OCI-LY3 (cell line): ENCODE measurements at regions not wholly inside any gene's neighbourhood (a gene's known extent, or its start where the extent isn't known, plus 50 kb on each side); places are given as distances from the start of the nearest gene placed in this dataset.

Experiments
- H2AFZ ChIP-seq: fragments of 200-600, 300-600 bp; shearing (Covaris generic); 2 replicates; pipeline ENCODE4 v1.6.0; 2014; ENCODE audit warnings: antibody characterized with exemption, low read depth, low read length
- H3K27ac ChIP-seq: fragments of 200-600, 300-600 bp; sonication (generic); 2 replicates; pipeline ENCODE4 v1.5.1; 2014; ENCODE audit warnings: mild to moderate bottlenecking, low read length, moderate library complexity, mixed read lengths
- H3K27me3 ChIP-seq: fragments of 200-600, 300-600 bp; sonication (generic); 2 replicates; pipeline ENCODE4 v1.6.1; 2014; ENCODE audit warnings: low read depth, low read length, mixed read lengths
- H3K36me3 ChIP-seq: fragments of 200-600, 300-600 bp; sonication (generic); replicated peaks from 2 replicates; pipeline ENCODE3; 2014; ENCODE audit warnings: low read depth, low read length, mixed read lengths
- H3K4me1 ChIP-seq: fragments of 300-600, 200-600 bp; sonication (generic); 2 replicates; pipeline ENCODE4 v1.6.1; 2014; ENCODE audit warnings: low read length, mixed read lengths
- H3K4me2 ChIP-seq: fragments of 200-600, 300-600 bp; sonication (generic); 2 replicates; pipeline ENCODE4 v1.6.1; 2014; ENCODE audit warnings: low read length, mixed read lengths
- H3K4me3 ChIP-seq: fragments of 300-600, 200-600 bp; sonication (generic); 2 replicates; pipeline ENCODE4 v1.5.1; 2014; ENCODE audit warnings: antibody characterized with exemption, mild to moderate bottlenecking, low read length, moderate library complexity
- H3K79me2 ChIP-seq: fragments of 300-600, 200-600 bp; shearing (Covaris generic); 2 replicates; pipeline ENCODE4 v1.6.1; 2014; ENCODE audit warnings: mild to moderate bottlenecking, low read length, mixed read lengths
- H3K9ac ChIP-seq: fragments of 300-600, 200-600 bp; shearing (Covaris generic); 2 replicates; pipeline ENCODE4 v1.6.0; 2014; ENCODE audit warnings: mild to moderate bottlenecking, low read length, moderate library complexity
- H3K9me3 ChIP-seq: fragments of 200-600, 300-600 bp; shearing (Covaris generic); 2 replicates; pipeline ENCODE4 v1.6.1; 2014; ENCODE audit warnings: low read length, mixed read lengths; ENCODE audit not compliant: insufficient read depth
- H4K20me1 ChIP-seq: fragments of 200-600, 300-600 bp; sonication (generic); 2 replicates; pipeline ENCODE4 v1.6.1; 2016; ENCODE audit warnings: low read length, mixed read lengths; ENCODE audit not compliant: insufficient read depth
- EZH2phosphoT487 ChIP-seq: fragments of 200-600 bp; shearing (Covaris generic); IDR thresholded peaks from 2 replicates; pipeline ENCODE4 v1.6.1; 2018; ENCODE audit warnings: antibody characterized with exemption, mixed run types, low read depth
- TF ChIP-seq, protein P1 (sequence below): fragments of 200-600, 300-600 bp; sonication (generic); IDR thresholded peaks from 2 replicates; pipeline ENCODE4 v1.5.1; 2014; ENCODE audit warnings: antibody characterized with exemption, low read length, low read depth

DNA sequence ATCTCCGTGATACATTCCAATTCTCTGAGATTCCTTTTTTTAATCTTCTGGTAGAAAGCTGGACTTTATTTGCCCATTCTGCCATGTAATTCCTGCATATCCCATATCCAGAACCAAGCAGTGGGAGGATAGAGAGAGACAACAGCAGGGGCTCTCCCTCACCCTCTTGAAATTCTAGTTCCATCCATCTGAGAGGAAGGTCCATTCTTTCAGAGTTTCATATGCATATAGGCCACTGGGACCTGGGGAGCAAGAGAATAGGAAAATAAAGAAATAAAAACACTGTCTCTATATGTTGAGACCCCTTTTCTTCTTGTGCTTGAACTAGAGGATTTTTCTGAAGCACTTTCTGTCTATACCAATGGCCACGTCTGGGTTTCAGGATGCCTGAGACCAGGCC is 147.9 kb upstream of the STMND1 start:
- Histone ChIP-seq H3K4me3 (no peak overlapping the region), H2AFZ (no peak overlapping the region), H3K79me2 (no peaks in the 10 kb centered on the region), H3K36me3 (no peaks in the 10 kb centered on the region), H3K4me1 (no peaks in the 10 kb centered on the region), H4K20me1 (no peaks in the 10 kb centered on the region), H3K4me2 (no peak overlapping the region), H3K27me3 (peaks cover 5% of the 10 kb centered on the region; the same call in 1 of the 2 replicates), H3K9me3 (no peaks in the 10 kb centered on the region), H3K9ac (no peak overlapping the region), H3K27ac (no peak overlapping the region)
- TF ChIP-seq, protein P1, sequence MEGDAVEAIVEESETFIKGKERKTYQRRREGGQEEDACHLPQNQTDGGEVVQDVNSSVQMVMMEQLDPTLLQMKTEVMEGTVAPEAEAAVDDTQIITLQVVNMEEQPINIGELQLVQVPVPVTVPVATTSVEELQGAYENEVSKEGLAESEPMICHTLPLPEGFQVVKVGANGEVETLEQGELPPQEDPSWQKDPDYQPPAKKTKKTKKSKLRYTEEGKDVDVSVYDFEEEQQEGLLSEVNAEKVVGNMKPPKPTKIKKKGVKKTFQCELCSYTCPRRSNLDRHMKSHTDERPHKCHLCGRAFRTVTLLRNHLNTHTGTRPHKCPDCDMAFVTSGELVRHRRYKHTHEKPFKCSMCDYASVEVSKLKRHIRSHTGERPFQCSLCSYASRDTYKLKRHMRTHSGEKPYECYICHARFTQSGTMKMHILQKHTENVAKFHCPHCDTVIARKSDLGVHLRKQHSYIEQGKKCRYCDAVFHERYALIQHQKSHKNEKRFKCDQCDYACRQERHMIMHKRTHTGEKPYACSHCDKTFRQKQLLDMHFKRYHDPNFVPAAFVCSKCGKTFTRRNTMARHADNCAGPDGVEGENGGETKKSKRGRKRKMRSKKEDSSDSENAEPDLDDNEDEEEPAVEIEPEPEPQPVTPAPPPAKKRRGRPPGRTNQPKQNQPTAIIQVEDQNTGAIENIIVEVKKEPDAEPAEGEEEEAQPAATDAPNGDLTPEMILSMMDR: no peak
- no peak for TF ChIP-seq EZH2phosphoT487

DNA sequence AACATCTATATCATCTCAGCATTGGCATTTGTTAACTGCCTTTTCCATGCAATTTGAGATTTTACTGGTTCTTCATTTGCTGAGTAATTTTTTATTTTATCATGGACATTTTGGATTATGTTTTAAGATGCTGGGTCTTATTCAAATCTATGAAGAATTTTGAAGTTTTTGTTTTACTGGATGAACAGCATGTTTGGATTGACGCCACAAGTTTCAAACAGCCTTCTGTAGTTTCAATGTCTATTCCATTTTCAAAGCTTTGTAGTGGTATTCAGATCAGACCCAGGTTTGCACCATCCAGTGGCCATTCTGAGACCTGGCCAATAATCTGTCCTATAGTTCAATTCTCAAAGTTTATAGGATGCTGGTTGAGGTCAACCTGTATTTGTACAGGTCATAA is 148.4 kb upstream of the STMND1 start:
- Histone ChIP-seq H3K9ac (no peak overlapping the region), H3K36me3 (no peaks in the 10 kb centered on the region), H3K4me2 (no peak overlapping the region), H4K20me1 (no peaks in the 10 kb centered on the region), H3K79me2 (no peaks in the 10 kb centered on the region), H3K9me3 (no peaks in the 10 kb centered on the region), H3K27me3 (peaks cover 5% of the 10 kb centered on the region; the same call in 1 of the 2 replicates), H3K4me1 (no peaks in the 10 kb centered on the region), H3K27ac (no peak overlapping the region), H2AFZ (no peak overlapping the region), H3K4me3 (no peak overlapping the region)
- TF ChIP-seq, protein P1: no peak
- no peak for TF ChIP-seq EZH2phosphoT487

DNA sequence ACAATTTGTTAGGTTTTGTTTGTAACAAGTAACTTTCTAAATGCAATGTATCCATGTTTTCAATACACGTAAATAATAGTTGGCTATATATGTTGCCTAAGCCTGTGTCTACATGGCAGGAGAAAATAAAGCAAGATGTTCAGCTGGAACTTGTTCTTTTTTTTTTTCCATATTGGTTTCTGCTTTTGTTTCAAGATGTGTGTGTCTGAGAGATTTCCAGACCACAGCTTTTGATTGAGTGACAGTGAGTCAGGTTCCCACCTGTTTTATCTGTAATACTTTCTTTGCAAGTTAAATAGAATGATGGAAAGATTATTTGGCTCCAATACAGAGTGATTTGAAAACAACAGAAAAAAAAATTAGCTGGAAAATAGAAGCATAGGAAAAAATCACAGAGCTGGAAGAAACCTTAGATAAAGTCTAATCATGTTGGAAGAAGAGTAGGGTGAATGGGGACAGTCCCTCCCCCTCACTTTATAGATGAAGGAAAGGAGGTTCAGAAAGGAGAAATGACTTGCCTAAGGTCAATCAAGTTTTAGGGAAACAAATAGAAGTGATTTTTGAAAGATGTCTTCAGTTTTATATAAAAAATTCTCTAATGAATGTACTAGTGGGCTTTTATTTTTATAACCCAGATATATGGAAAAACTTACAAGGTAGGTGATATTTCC is 150.9 kb upstream of the STMND1 start:
- H3K36me3 ChIP-seq: no peaks in the 10 kb centered on the region
- H3K27ac ChIP-seq: no peak overlapping the region
- H3K4me3 ChIP-seq: no peak overlapping the region
- no peak overlapping the region for H2AFZ ChIP-seq
- H3K27me3 ChIP-seq: peaks cover 5% of the 10 kb centered on the region; the same call in 1 of the 2 replicates
- no peak overlapping the region for H3K9ac ChIP-seq
- H3K79me2 ChIP-seq: no peaks in the 10 kb centered on the region
- no peak for TF ChIP-seq EZH2phosphoT487
- TF ChIP-seq, protein P1: no peak
- H3K4me2 ChIP-seq: no peak overlapping the region
- no peaks in the 10 kb centered on the region for H3K4me1 ChIP-seq
- no peaks in the 10 kb centered on the region for H3K9me3 ChIP-seq
- no peaks in the 10 kb centered on the region for H4K20me1 ChIP-seq

DNA sequence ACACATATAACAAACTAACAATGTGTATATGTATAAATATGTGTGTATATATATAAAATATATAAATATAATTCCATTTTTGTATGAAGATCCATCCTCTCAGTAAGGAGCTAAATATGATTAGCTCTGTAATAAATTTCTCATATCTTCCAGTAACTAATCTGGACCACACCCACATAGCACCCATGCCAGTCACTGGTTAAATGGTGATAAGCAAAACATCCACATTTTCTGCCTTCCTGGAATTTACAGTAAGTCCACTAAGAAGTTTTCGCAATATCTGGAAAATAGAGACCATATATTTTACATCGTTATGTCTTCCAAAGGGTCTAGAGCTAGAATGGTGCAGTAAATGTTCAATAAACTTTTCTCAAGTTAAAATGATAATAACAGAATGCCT is 151.5 kb upstream of the STMND1 start:
- H3K4me1 ChIP-seq: no peaks in the 10 kb centered on the region
- no peak overlapping the region for H3K4me2 ChIP-seq
- no peak overlapping the region for H3K4me3 ChIP-seq
- no peaks in the 10 kb centered on the region for H3K9me3 ChIP-seq
- TF ChIP-seq, protein P1: no peak
- no peak for TF ChIP-seq EZH2phosphoT487
- H3K79me2 ChIP-seq: no peaks in the 10 kb centered on the region
- no peaks in the 10 kb centered on the region for H4K20me1 ChIP-seq
- H3K27ac ChIP-seq: no peak overlapping the region
- H3K27me3 ChIP-seq: peaks cover 5% of the 10 kb centered on the region; the same call in 1 of the 2 replicates
- H3K9ac ChIP-seq: no peak overlapping the region
- no peaks in the 10 kb centered on the region for H3K36me3 ChIP-seq
- no peak overlapping the region for H2AFZ ChIP-seq
